Glutamatergic neuron (in vitro differentiated cells): ENCODE measurements at regions not wholly inside any gene's neighbourhood (a gene's known extent, or its start where the extent isn't known, plus 50 kb on each side); places are given as distances from the start of the nearest gene placed in this dataset.

Experiments
- DNase-seq: peaks from one replicate; pipeline ENCODE4 v3.0.0; 2022
- H3K27ac Mint-ChIP-seq: one replicate; pipeline ENCODE4 v1.8.0; 2020; ENCODE audit warnings: mild to moderate bottlenecking, mixed read lengths, inconsistent platforms; ENCODE audit not compliant: unreplicated experiment
- H3K27me3 Mint-ChIP-seq: one replicate; pipeline ENCODE4 v1.8.0; 2020; ENCODE audit warnings: mild to moderate bottlenecking, moderate library complexity, mixed read lengths, inconsistent platforms; ENCODE audit not compliant: unreplicated experiment
- H3K36me3 Mint-ChIP-seq: one replicate; pipeline ENCODE4 v1.8.0; 2020; ENCODE audit warnings: mild to moderate bottlenecking, mixed read lengths, inconsistent platforms; ENCODE audit not compliant: unreplicated experiment
- H3K4me1 Mint-ChIP-seq: one replicate; pipeline ENCODE4 v1.8.0; 2020; ENCODE audit warnings: mild to moderate bottlenecking, low read depth, mixed read lengths, inconsistent platforms; ENCODE audit not compliant: unreplicated experiment
- H3K4me3 Mint-ChIP-seq: one replicate; pipeline ENCODE4 v1.8.0; 2020; ENCODE audit warnings: mild to moderate bottlenecking, mixed read lengths, inconsistent platforms; ENCODE audit not compliant: unreplicated experiment
- H3K9me3 Mint-ChIP-seq: one replicate; pipeline ENCODE4 v1.8.0; 2020; ENCODE audit warnings: mild to moderate bottlenecking, moderate library complexity, mixed read lengths, inconsistent platforms; ENCODE audit not compliant: unreplicated experiment
- CTCF ChIP-seq: fragments of 200-600 bp; sonication (generic); IDR thresholded peaks from one replicate; pipeline ENCODE4 v1.5.0; 2021; ENCODE audit not compliant: partially characterized antibody, unreplicated experiment

DNA sequence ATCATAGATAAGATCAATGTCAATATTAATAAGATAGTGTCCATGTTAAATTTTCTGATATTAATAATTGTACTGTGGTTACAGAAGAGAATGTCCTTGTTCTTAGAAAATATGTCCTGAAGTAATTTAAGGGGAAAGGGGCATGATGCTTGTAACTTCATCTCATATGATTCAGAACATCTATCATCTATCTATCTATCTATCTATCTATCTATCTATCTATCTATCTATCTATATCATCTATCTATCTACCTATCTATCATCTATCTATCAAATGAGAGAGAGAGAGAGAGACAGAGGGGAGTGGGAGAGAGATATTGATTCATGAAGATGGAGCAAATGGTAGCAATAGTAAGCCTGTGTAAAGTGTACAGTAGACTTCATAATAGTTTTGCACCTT lies 124.8 kb upstream of the FAT1 start:
- H3K36me3 Mint-ChIP-seq: peaks cover 10% of the 10 kb centered on the region
- H3K4me3 Mint-ChIP-seq: no peak overlapping the region
- DNase-seq: no peak
- H3K4me1 Mint-ChIP-seq: no peaks in the 10 kb centered on the region
- no peak for TF ChIP-seq CTCF
- H3K27ac Mint-ChIP-seq: no peak overlapping the region
- peaks cover 2% of the 10 kb centered on the region for H3K9me3 Mint-ChIP-seq
- H3K27me3 Mint-ChIP-seq: peaks cover 1% of the 10 kb centered on the region

DNA sequence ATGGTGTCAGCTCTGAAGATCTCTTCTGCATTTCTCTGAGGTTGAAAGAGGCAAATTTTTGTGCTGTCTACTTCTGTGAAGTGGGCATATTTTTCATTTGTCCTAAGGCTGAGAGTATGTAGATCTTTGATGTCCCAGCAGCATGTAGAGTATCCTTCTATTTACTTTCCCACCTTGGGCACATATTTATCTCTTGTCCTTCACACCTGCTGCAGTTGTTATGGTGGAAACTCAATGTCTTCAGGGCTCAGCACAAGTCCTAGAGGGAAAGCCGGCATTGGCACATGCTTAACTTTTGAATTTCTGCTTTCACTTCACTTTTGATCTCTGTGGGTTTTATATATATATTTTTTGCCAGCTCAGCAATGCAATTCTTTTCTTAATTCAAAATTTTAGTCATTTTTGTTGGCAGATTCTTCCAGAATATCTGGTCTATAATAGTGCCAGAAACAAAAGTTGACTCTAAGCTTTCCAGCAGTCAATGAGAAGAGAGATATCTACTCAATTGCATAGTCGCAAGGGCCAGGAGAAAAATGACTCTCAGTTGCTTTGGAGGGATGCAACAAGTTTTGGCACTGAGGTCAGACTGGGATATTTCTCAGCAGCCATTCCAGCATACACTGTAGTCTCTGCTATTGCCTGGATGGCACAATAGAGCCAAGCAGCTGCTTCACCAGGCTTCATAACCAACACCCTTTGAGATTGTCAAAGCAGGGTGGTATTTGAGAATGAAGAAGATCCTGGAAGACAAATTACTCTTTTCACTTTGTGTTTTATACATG lies 127.8 kb upstream of the FAT1 start:
- no peak for TF ChIP-seq CTCF
- DNase-seq: no peak
- Mint-ChIP-seq H3K36me3 (peaks cover 10% of the 10 kb centered on the region), H3K4me1 (no peaks in the 10 kb centered on the region), H3K27me3 (peaks cover 1% of the 10 kb centered on the region), H3K27ac (no peak overlapping the region), H3K4me3 (no peak overlapping the region), H3K9me3 (peaks cover 2% of the 10 kb centered on the region)

- peaks cover 2% of the 10 kb centered on the region for H3K9me3 Mint-ChIP-seq
- H3K27me3 Mint-ChIP-seq: peaks cover 1% of the 10 kb centered on the region
- no peaks in the 10 kb centered on the region for H3K4me1 Mint-ChIP-seq
- H3K36me3 Mint-ChIP-seq: peaks cover 10% of the 10 kb centered on the region
- H3K4me3 Mint-ChIP-seq: no peak overlapping the region
- DNase-seq: no peak
- no peak overlapping the region for H3K27ac Mint-ChIP-seq
- no peak for TF ChIP-seq CTCF
These were observed 128.4 kb upstream of the FAT1 start for GRCh38 chr4:186852073-186852420.

GRCh38 chr4:186852964-186853391 lies 129.3 kb upstream of the FAT1 start:
- H3K4me3 Mint-ChIP-seq: no peak overlapping the region
- peaks cover 10% of the 10 kb centered on the region for H3K36me3 Mint-ChIP-seq
- no peak for TF ChIP-seq CTCF
- peaks cover 2% of the 10 kb centered on the region for H3K9me3 Mint-ChIP-seq
- no peak overlapping the region for H3K27ac Mint-ChIP-seq
- DNase-seq: no peak
- no peaks in the 10 kb centered on the region for H3K4me1 Mint-ChIP-seq
- H3K27me3 Mint-ChIP-seq: peaks cover 1% of the 10 kb centered on the region

- Mint-ChIP-seq H3K4me1 (no peaks in the 10 kb centered on the region), H3K27me3 (peaks cover 1% of the 10 kb centered on the region), H3K27ac (no peak overlapping the region), H3K36me3 (peaks cover 10% of the 10 kb centered on the region), H3K4me3 (no peak overlapping the region), H3K9me3 (peaks cover 2% of the 10 kb centered on the region)
- TF ChIP-seq CTCF: no peak
- DNase-seq: no peak
These were observed 130.6 kb upstream of the FAT1 start for GRCh38 chr4:186854256-186854655.
